PFSK-1 (cell line): ENCODE measurements at regions not wholly inside any gene's neighbourhood (a gene's known extent, or its start where the extent isn't known, plus 50 kb on each side); places are given as distances from the start of the nearest gene placed in this dataset.

Experiments
- POLR2AphosphoS5 ChIP-seq: IDR thresholded peaks from 2 replicates; pipeline ENCODE4 v1.6.1; 2012; ENCODE audit warnings: low read depth, mild to moderate bottlenecking, control low read depth, low read length, moderate library complexity
- SIN3A ChIP-seq: IDR thresholded peaks from 2 replicates; pipeline ENCODE4 v1.6.1; 2012; ENCODE audit warnings: mild to moderate bottlenecking, low read length, moderate library complexity, borderline replicate concordance; ENCODE audit not compliant: insufficient read depth
- TAF1 ChIP-seq: IDR thresholded peaks from 2 replicates; pipeline ENCODE4 v1.6.1; 2012; ENCODE audit warnings: low read length, control low read depth, borderline replicate concordance; ENCODE audit not compliant: insufficient read depth
- TF ChIP-seq, protein P1 (sequence below), 2 experiments: IDR thresholded peaks; 2 replicates each; pipeline versions ENCODE4 v1.6.1 to v1.8.0; 2011 to 2012; ENCODE audit warnings: low read depth in 2 of 2, low read length in 2 of 2, control low read depth in 1 of 2, inconsistent platforms in 1 of 2, mild to moderate bottlenecking in 1 of 2, moderate library complexity in 1 of 2; ENCODE audit not compliant: insufficient read depth in 1 of 2

DNA sequence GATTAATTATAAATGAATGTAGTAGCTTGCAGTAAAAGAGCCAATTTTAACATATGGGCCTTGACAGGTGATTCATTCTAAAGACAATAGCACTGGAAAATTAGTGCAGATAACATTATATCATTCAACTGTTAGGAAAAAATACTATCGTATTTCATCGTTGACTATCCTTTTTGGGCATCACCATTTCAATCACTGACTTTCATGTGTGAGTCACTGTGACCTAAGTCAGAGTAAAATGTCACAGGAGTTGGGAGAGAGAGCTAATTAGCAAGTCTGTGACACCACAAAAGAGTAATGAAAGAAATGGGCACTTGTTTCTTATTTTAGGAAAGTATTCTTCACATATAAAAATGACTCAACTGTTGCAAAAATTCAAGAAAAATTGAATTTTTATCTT is 253.8 kb upstream of the CNTN5 start:
- TF ChIP-seq SIN3A (no peak), TAF1 (no peak), POLR2AphosphoS5 (no peak)
- TF ChIP-seq, protein P1, sequence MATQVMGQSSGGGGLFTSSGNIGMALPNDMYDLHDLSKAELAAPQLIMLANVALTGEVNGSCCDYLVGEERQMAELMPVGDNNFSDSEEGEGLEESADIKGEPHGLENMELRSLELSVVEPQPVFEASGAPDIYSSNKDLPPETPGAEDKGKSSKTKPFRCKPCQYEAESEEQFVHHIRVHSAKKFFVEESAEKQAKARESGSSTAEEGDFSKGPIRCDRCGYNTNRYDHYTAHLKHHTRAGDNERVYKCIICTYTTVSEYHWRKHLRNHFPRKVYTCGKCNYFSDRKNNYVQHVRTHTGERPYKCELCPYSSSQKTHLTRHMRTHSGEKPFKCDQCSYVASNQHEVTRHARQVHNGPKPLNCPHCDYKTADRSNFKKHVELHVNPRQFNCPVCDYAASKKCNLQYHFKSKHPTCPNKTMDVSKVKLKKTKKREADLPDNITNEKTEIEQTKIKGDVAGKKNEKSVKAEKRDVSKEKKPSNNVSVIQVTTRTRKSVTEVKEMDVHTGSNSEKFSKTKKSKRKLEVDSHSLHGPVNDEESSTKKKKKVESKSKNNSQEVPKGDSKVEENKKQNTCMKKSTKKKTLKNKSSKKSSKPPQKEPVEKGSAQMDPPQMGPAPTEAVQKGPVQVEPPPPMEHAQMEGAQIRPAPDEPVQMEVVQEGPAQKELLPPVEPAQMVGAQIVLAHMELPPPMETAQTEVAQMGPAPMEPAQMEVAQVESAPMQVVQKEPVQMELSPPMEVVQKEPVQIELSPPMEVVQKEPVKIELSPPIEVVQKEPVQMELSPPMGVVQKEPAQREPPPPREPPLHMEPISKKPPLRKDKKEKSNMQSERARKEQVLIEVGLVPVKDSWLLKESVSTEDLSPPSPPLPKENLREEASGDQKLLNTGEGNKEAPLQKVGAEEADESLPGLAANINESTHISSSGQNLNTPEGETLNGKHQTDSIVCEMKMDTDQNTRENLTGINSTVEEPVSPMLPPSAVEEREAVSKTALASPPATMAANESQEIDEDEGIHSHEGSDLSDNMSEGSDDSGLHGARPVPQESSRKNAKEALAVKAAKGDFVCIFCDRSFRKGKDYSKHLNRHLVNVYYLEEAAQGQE (IDR thresholded peaks at IDR 0.05; ENCODE audit: insufficient read depth in 1 of 2, low read depth in 2 of 2, low read length in 2 of 2) = no peak
